Activated T-cell treated with anti-CD3 and anti-CD28 coated beads, Interleukin-2, amount 50 U/mL, for 72 hours (primary cell): ENCODE measurements at regions not wholly inside any gene's neighbourhood (a gene's known extent, or its start where the extent isn't known, plus 50 kb on each side); places are given as distances from the start of the nearest gene placed in this dataset.
"Not testable (repeated sequence)": the region's sequence is repeated elsewhere in the genome, so short reads cannot be mapped to it uniquely, and the experiment has no call there.

Experiments
- ATAC-seq, 2 donors: fragments of 150-1000 bp; cut with Tn5 transposase; replicated peaks in 1 of 2; 2 replicates each; pipeline ENCODE4 v1.10.0; 2021; ENCODE audit warnings: moderate library complexity in 2 of 2, mild to moderate bottlenecking in 1 of 2
- DNase-seq, 2 donors: peaks; one replicate each; pipeline ENCODE4 v3.0.0; 2021 to 2022; ENCODE audit warnings: mixed read lengths in 1 of 2
- H3K27ac Mint-ChIP-seq: one replicate; pipeline ENCODE4 v1.8.0; 2022; ENCODE audit warnings: mild to moderate bottlenecking, moderate library complexity, mixed read lengths
- H3K27me3 Mint-ChIP-seq: one replicate; pipeline ENCODE4 v1.8.0; 2022; ENCODE audit warnings: low read depth, mixed read lengths
- H3K36me3 Mint-ChIP-seq, 2 donors: one replicate each; pipeline ENCODE4 v1.8.0; 2022; ENCODE audit warnings: mixed read lengths in 2 of 2, mild to moderate bottlenecking in 1 of 2; ENCODE audit not compliant: insufficient read depth in 2 of 2
- H3K4me1 Mint-ChIP-seq: one replicate; pipeline ENCODE4 v1.8.0; 2022; ENCODE audit warnings: low read depth, mixed read lengths
- H3K4me3 Mint-ChIP-seq, 2 donors: one replicate each; pipeline ENCODE4 v1.8.0; 2022; ENCODE audit warnings: mild to moderate bottlenecking in 2 of 2, mixed read lengths in 2 of 2, moderate library complexity in 2 of 2
- H3K9me3 Mint-ChIP-seq, 2 donors: one replicate each; pipeline ENCODE4 v1.8.0; 2022; ENCODE audit warnings: mixed read lengths in 2 of 2

GRCh38 chr17:54426296-54426886 is 474.3 kb upstream of the TOM1L1 start:
- Mint-ChIP-seq H3K27me3 (no peaks in the 10 kb centered on the region), H3K27ac (no peak overlapping the region), H3K9me3 (peaks cover 5 to 8% of the 10 kb centered on the region in 2 donors), H3K4me1 (no peaks in the 10 kb centered on the region), H3K36me3 (no peaks in the 10 kb centered on the region), H3K4me3 (no peak overlapping the region)
- ATAC-seq (no peak), DNase-seq (peak in 1 of 2 donors; percentile 1)

DNA sequence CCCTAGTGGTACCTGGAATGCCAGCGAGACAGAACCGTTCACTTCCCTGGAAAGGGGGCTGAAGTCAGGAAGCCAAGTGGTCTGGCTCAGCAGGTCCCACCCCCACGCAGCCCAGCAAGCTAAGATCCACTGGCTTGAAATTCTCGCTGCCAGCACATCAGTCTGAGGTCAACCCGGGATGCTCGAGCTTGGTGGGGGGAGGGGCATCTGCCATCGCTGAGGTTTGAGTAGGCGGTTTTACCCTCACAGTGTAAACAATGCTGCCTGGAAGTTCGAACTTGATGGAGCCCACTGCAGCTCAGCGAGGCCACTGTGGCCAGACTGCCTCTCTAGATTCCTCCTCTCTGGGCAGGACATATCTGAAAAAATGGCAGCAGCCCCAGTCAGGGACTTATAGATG is 464.7 kb upstream of the TOM1L1 start:
- no peak for ATAC-seq
- Mint-ChIP-seq H3K9me3 (peaks cover 8 to 15% of the 10 kb centered on the region in 2 donors), H3K4me1 (no peaks in the 10 kb centered on the region), H3K4me3 (no peak overlapping the region), H3K36me3 (peaks cover 0 to 3% of the 10 kb centered on the region in 2 donors), H3K27me3 (no peaks in the 10 kb centered on the region), H3K27ac (no peak overlapping the region)
- DNase-seq: no peak

- DNase-seq (no peak), ATAC-seq (no peak)
- no peaks in the 10 kb centered on the region for H3K4me1 Mint-ChIP-seq
- H3K27ac Mint-ChIP-seq: no peak overlapping the region
- H3K27me3 Mint-ChIP-seq: no peaks in the 10 kb centered on the region
- peaks cover 0 to 3% of the 10 kb centered on the region in 2 donors for H3K36me3 Mint-ChIP-seq
- H3K4me3 Mint-ChIP-seq: no peak overlapping the region
- H3K9me3 Mint-ChIP-seq: peaks cover 7 to 12% of the 10 kb centered on the region in 2 donors
Observed at GRCh38 chr17:54439816-54440215, 460.8 kb upstream of the TOM1L1 start.

GRCh38 chr17:54451051-54451450 is 449.6 kb upstream of the TOM1L1 start:
- Mint-ChIP-seq H3K4me1 (no peaks in the 10 kb centered on the region), H3K9me3 (peaks cover 5% of the 10 kb centered on the region in 2 donors), H3K36me3 (peaks cover 0 to 1% of the 10 kb centered on the region in 2 donors), H3K27ac (no peak overlapping the region), H3K27me3 (no peaks in the 10 kb centered on the region), H3K4me3 (no peak overlapping the region)
- ATAC-seq (no peak), DNase-seq (no peak)

- DNase-seq (no peak), ATAC-seq (no peak)
- H3K36me3 Mint-ChIP-seq: peaks cover 0 to 1% of the 10 kb centered on the region in 2 donors
- no peaks in the 10 kb centered on the region for H3K27me3 Mint-ChIP-seq
- H3K4me3 Mint-ChIP-seq: no peak overlapping the region
- no peaks in the 10 kb centered on the region for H3K4me1 Mint-ChIP-seq
- no peak overlapping the region for H3K27ac Mint-ChIP-seq
- peaks cover 5 to 7% of the 10 kb centered on the region in 2 donors for H3K9me3 Mint-ChIP-seq
Observed at GRCh38 chr17:54452666-54453348, 447.8 kb upstream of the TOM1L1 start.

GRCh38 chr17:54455251-54455868 is 445.3 kb upstream of the TOM1L1 start:
- peaks cover 7 to 9% of the 10 kb centered on the region in 2 donors for H3K9me3 Mint-ChIP-seq
- DNase-seq (no peak), ATAC-seq (no peak)
- peaks cover 0 to 1% of the 10 kb centered on the region in 2 donors for H3K36me3 Mint-ChIP-seq
- H3K4me1 Mint-ChIP-seq: no peaks in the 10 kb centered on the region
- H3K27ac Mint-ChIP-seq: no peak overlapping the region
- no peak overlapping the region for H3K4me3 Mint-ChIP-seq
- no peaks in the 10 kb centered on the region for H3K27me3 Mint-ChIP-seq

- H3K4me1 Mint-ChIP-seq, ATAC-seq, H3K27ac Mint-ChIP-seq, H3K36me3 Mint-ChIP-seq, H3K27me3 Mint-ChIP-seq, H3K4me3 Mint-ChIP-seq, DNase-seq: not testable (repeated sequence)
- H3K9me3 Mint-ChIP-seq: peaks cover 7 to 10% of the 10 kb centered on the region in 2 donors
Observed at GRCh38 chr17:54465443-54465842, 435.2 kb upstream of the TOM1L1 start.

GRCh38 chr17:54466875-54467274 is 433.8 kb upstream of the TOM1L1 start:
- H3K27me3 Mint-ChIP-seq: no peaks in the 10 kb centered on the region

GRCh38 chr17:54482843-54483242 is 417.8 kb upstream of the TOM1L1 start:
- no peak overlapping the region for H3K4me3 Mint-ChIP-seq
- H3K27ac Mint-ChIP-seq: no peak overlapping the region
- ATAC-seq (no peak), DNase-seq (no peak)
- no peaks in the 10 kb centered on the region for H3K4me1 Mint-ChIP-seq
- no peaks in the 10 kb centered on the region for H3K36me3 Mint-ChIP-seq
- no peaks in the 10 kb centered on the region for H3K27me3 Mint-ChIP-seq
- no peaks in the 10 kb centered on the region for H3K9me3 Mint-ChIP-seq

More at GRCh38 chr17:54466875-54467274, 433.8 kb upstream of the TOM1L1 start:
- Mint-ChIP-seq H3K9me3 (peaks cover 5 to 10% of the 10 kb centered on the region in 2 donors), H3K4me1 (no peaks in the 10 kb centered on the region), H3K36me3 (peaks cover 0 to 2% of the 10 kb centered on the region in 2 donors), H3K4me3 (no peak overlapping the region), H3K27ac (no peak overlapping the region)
- DNase-seq (no peak), ATAC-seq (no peak)

GRCh38 chr17:54493691-54494090 is 407.0 kb upstream of the TOM1L1 start:
- Mint-ChIP-seq H3K4me3 (no peak overlapping the region), H3K9me3 (peaks cover 0 to 1% of the 10 kb centered on the region in 2 donors), H3K27me3 (no peaks in the 10 kb centered on the region)

GRCh38 chr17:54494721-54495715 is 405.6 kb upstream of the TOM1L1 start:
- Mint-ChIP-seq H3K27me3 (no peaks in the 10 kb centered on the region), H3K27ac (no peak overlapping the region), H3K9me3 (peaks cover 0 to 1% of the 10 kb centered on the region in 2 donors), H3K36me3 (no peaks in the 10 kb centered on the region), H3K4me1 (no peaks in the 10 kb centered on the region), H3K4me3 (no peak overlapping the region)
- DNase-seq (no peak), ATAC-seq (no peak)

More at GRCh38 chr17:54493691-54494090, 407.0 kb upstream of the TOM1L1 start:
- ATAC-seq (no peak), DNase-seq (no peak)
- Mint-ChIP-seq H3K4me1 (no peaks in the 10 kb centered on the region), H3K36me3 (no peaks in the 10 kb centered on the region), H3K27ac (no peak overlapping the region)

- no peaks in the 10 kb centered on the region for H3K36me3 Mint-ChIP-seq
- ATAC-seq (no peak), DNase-seq (no peak)
- no peaks in the 10 kb centered on the region for H3K27me3 Mint-ChIP-seq
- no peaks in the 10 kb centered on the region for H3K4me1 Mint-ChIP-seq
- H3K27ac Mint-ChIP-seq: no peak overlapping the region
- no peak overlapping the region for H3K4me3 Mint-ChIP-seq
- peaks cover 0 to 2% of the 10 kb centered on the region in 2 donors for H3K9me3 Mint-ChIP-seq
Observed at GRCh38 chr17:54505404-54505803, 395.2 kb upstream of the TOM1L1 start.
